ENCODE measurements at regions not wholly inside any gene's neighbourhood (a gene's known extent, or its start where the extent isn't known, plus 50 kb on each side); places are given as distances from the start of the nearest gene placed in this dataset.
"Not testable (repeated sequence)": the region's sequence is repeated elsewhere in the genome, so short reads cannot be mapped to it uniquely, and the experiment has no call there.

GRCh38 chr12:87579091-87579490 lies 450.1 kb downstream of the C12orf50 start:
- H3K9me3 Mint-ChIP-seq; H3K27me3 Mint-ChIP-seq; DNase-seq; H3K36me3 Mint-ChIP-seq (ENCODE audit: low read depth); H3K27ac Mint-ChIP-seq; H3K4me3 Mint-ChIP-seq; H3K4me1 Mint-ChIP-seq; intact Hi-C loops (cut with micrococcal nuclease): not testable (repeated sequence)

DNA sequence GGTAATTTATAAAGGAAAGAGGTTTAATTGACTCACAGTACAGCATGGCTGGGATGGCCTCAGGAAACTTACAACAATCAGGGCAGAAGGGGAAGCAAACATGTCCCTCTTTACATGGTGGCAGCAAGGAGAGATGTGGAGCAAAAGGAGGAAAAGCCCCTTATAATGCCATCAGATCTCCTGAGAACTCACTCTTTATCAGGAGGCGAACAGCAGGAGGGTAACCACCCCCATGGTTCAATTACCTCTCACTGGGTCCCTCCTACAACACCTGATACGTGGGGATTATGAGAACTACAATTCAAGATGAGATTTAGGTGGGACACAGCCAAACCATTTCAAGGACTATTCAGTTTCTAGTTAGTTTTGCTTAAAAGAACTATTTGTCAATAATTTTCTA lies 453.3 kb downstream of the C12orf50 start:
- H3K9me3 Mint-ChIP-seq, result no peaks in the 10 kb centered on the region
- H3K4me1 Mint-ChIP-seq, result no peaks in the 10 kb centered on the region
- DNase-seq, result no peak
- H3K4me3 Mint-ChIP-seq, result no peak overlapping the region
- no peaks in the 10 kb centered on the region for H3K36me3 Mint-ChIP-seq (ENCODE audit: low read depth)
- intact Hi-C loops (cut with micrococcal nuclease), result no loop called here
- no peaks in the 10 kb centered on the region for H3K27me3 Mint-ChIP-seq
- H3K27ac Mint-ChIP-seq, result no peak overlapping the region

DNA sequence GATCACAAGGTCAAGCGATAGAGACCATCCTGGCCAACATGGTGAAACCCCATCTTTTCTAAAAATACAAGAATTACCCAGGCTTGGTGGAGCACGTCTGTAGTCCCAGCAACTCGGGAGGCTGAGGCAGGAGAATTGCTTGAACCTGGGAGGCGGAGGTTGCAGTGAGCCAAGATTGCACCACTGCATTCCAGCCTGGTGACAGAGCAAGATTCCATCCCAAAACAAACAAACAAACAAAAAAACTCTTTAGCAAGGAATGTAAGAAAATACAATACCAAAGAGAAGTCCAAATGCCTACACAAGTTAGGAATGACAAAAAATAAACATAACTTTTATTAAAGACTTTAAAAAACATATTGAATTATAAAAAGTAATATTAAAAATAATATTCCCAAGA lies 462.3 kb downstream of the C12orf50 start:
- H3K9me3 Mint-ChIP-seq; H3K4me1 Mint-ChIP-seq; H3K36me3 Mint-ChIP-seq (ENCODE audit: low read depth); DNase-seq; H3K4me3 Mint-ChIP-seq; H3K27ac Mint-ChIP-seq; intact Hi-C loops (cut with micrococcal nuclease); H3K27me3 Mint-ChIP-seq: not testable (repeated sequence)

DNA sequence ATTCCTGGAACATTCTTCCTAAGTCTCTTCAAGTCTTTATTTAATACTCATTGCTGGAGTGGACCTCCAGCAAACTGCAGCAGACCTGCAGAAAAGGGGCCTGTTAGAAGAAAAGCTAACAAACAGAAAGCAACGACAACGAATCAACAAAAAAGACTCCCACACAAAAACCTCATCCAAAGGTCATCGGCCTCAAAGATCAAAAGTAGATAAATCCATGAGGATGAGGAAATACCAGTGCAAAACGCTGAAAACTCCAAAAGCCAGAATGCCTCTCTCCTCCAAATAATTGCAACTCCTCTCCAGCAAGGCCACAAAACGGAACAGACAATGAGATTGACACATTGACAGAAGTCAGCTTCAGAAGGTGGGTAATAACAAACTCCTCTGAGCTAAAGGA lies 472.2 kb downstream of the C12orf50 start:
- DNase-seq, result no peak
- intact Hi-C loops (cut with micrococcal nuclease), result no loop called here
- no peaks in the 10 kb centered on the region for H3K27me3 Mint-ChIP-seq
- H3K36me3 Mint-ChIP-seq (ENCODE audit: low read depth), result no peaks in the 10 kb centered on the region
- H3K9me3 Mint-ChIP-seq, result peaks cover 18% of the 10 kb centered on the region
- H3K4me1 Mint-ChIP-seq, result no peaks in the 10 kb centered on the region
- H3K4me3 Mint-ChIP-seq, result no peak overlapping the region
- no peak overlapping the region for H3K27ac Mint-ChIP-seq

GRCh38 chr12:87531213-87531612 lies 498.0 kb downstream of the C12orf50 start:
- intact Hi-C loops (cut with micrococcal nuclease); H3K27ac Mint-ChIP-seq: not testable (repeated sequence)

GRCh38 chr12:87529413-87529812 lies 499.8 kb downstream of the C12orf50 start:
- Mint-ChIP-seq H3K4me1 (no peaks in the 10 kb centered on the region), H3K27me3 (no peaks in the 10 kb centered on the region), H3K4me3 (no peak overlapping the region), H3K27ac (no peak overlapping the region), H3K9me3 (peaks cover 4% of the 10 kb centered on the region), H3K36me3 (ENCODE audit: low read depth) (no peaks in the 10 kb centered on the region)
- intact Hi-C loops (cut with micrococcal nuclease), result no loop called here
- no peak for DNase-seq

More at GRCh38 chr12:87531213-87531612, 498.0 kb downstream of the C12orf50 start:
- not testable (repeated sequence) for H3K4me1 Mint-ChIP-seq; H3K36me3 Mint-ChIP-seq (ENCODE audit: low read depth); H3K27me3 Mint-ChIP-seq; DNase-seq; H3K4me3 Mint-ChIP-seq; H3K9me3 Mint-ChIP-seq

DNA sequence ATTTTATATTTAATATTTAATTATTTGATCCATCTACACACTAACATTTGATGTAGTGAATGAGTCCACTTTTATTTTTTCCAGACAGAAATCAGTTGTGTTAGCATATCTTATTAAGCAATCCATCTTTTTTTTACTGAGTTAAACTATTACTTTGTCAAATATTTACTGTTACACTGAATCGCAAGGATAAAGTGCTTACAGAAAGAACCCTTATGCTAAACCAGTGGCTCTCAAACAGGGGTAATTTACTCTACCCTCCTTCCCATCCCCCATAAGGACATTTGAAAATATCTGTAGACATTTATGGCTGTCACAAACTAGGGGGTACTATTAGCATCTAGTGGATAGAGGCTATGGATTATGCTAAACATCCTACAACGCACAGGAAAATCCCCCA lies 508.2 kb downstream of the C12orf50 start:
- no peak overlapping the region for H3K4me3 Mint-ChIP-seq
- intact Hi-C loops (cut with micrococcal nuclease), result no loop called here
- no peaks in the 10 kb centered on the region for H3K36me3 Mint-ChIP-seq (ENCODE audit: low read depth)
- no peaks in the 10 kb centered on the region for H3K4me1 Mint-ChIP-seq
- H3K27ac Mint-ChIP-seq, result no peak overlapping the region
- H3K9me3 Mint-ChIP-seq, result no peaks in the 10 kb centered on the region
- DNase-seq, result no peak
- H3K27me3 Mint-ChIP-seq, result no peaks in the 10 kb centered on the region

- Mint-ChIP-seq H3K36me3 (ENCODE audit: low read depth) (no peaks in the 10 kb centered on the region), H3K4me3 (no peak overlapping the region), H3K4me1 (no peaks in the 10 kb centered on the region), H3K27me3 (no peaks in the 10 kb centered on the region), H3K27ac (no peak overlapping the region), H3K9me3 (no peaks in the 10 kb centered on the region)
- DNase-seq, result no peak
- intact Hi-C loops (cut with micrococcal nuclease), result no loop called here
Measured at GRCh38 chr12:87518481-87518880, 510.7 kb downstream of the C12orf50 start.

DNA sequence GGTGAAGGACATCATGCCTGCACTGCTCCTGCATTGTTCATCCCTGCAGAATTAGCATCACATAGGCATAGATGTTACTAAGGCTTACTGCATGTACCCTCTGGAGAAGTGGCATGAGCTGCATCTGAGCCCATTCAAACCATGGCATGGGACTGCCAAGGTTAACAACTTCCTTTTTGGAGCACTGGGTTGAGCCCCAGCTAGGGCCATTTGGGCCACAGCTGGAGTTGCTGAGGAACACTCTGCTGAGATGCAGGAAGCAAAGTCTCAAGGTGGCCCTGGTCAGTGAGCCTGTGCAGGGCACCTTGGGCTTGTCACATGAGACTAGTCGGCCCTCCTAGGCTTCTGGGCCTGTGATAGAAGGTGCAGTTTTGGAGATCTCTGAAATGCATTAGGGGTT lies 511.2 kb downstream of the C12orf50 start:
- Mint-ChIP-seq H3K27ac (no peak overlapping the region), H3K4me1 (no peaks in the 10 kb centered on the region), H3K27me3 (no peaks in the 10 kb centered on the region), H3K9me3 (no peaks in the 10 kb centered on the region), H3K4me3 (no peak overlapping the region), H3K36me3 (ENCODE audit: low read depth) (no peaks in the 10 kb centered on the region)
- no peak for DNase-seq
- intact Hi-C loops (cut with micrococcal nuclease), result no loop called here

- no peak overlapping the region for H3K27ac Mint-ChIP-seq
- no peak for DNase-seq
- no peaks in the 10 kb centered on the region for H3K36me3 Mint-ChIP-seq (ENCODE audit: low read depth)
- no peaks in the 10 kb centered on the region for H3K9me3 Mint-ChIP-seq
- no peaks in the 10 kb centered on the region for H3K4me1 Mint-ChIP-seq
- no peaks in the 10 kb centered on the region for H3K27me3 Mint-ChIP-seq
- intact Hi-C loops (cut with micrococcal nuclease), result no loop called here
- no peak overlapping the region for H3K4me3 Mint-ChIP-seq
Measured at GRCh38 chr12:87513536-87514280, 515.5 kb downstream of the C12orf50 start.

- intact Hi-C loops (cut with micrococcal nuclease), result no loop called here
- Mint-ChIP-seq H3K36me3 (ENCODE audit: low read depth) (no peaks in the 10 kb centered on the region), H3K27me3 (no peaks in the 10 kb centered on the region), H3K4me1 (no peaks in the 10 kb centered on the region), H3K9me3 (peaks cover 4% of the 10 kb centered on the region), H3K4me3 (no peak overlapping the region), H3K27ac (no peak overlapping the region)
- no peak for DNase-seq
Measured at GRCh38 chr12:87511371-87511770, 517.8 kb downstream of the C12orf50 start.

DNA sequence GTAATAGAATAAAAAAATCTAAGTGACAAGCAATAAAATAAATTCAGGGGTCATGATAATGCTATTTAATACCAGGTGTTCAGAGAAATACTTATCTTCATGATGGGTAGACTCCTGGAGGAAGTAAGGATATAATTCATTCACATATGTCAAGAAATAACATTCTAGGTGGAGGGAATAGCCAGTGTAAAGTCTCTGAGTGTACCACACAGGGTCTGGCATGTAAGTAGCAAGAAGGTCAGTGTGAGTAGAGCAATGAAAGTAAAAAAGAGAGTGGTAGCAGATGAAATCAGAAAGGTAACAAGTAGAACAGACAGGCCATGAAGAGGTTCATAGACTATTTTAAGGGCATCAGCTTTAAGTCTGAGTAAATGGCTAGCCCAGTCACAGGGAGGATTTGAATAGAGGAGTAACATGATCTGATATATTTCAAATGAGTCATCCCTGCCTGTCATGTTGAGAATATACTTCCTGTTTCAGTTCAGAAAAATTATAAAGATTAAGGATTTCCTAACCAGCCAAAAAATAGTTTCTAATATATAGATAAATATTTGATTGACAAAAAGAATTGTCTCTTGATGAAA lies 519.9 kb downstream of the C12orf50 start:
- no peak overlapping the region for H3K27ac Mint-ChIP-seq
- intact Hi-C loops (cut with micrococcal nuclease), result no loop called here
- DNase-seq, result no peak
- no peak overlapping the region for H3K4me3 Mint-ChIP-seq
- H3K4me1 Mint-ChIP-seq, result no peaks in the 10 kb centered on the region
- no peaks in the 10 kb centered on the region for H3K27me3 Mint-ChIP-seq
- H3K36me3 Mint-ChIP-seq (ENCODE audit: low read depth), result no peaks in the 10 kb centered on the region
- peaks cover 4% of the 10 kb centered on the region for H3K9me3 Mint-ChIP-seq

GRCh38 chr12:87491598-87491997 lies 537.6 kb downstream of the C12orf50 start:
- Mint-ChIP-seq H3K4me3 (no peak overlapping the region), H3K27ac (no peak overlapping the region), H3K9me3 (peaks cover 4% of the 10 kb centered on the region), H3K27me3 (no peaks in the 10 kb centered on the region), H3K4me1 (no peaks in the 10 kb centered on the region), H3K36me3 (ENCODE audit: low read depth) (no peaks in the 10 kb centered on the region)
- no peak for DNase-seq
- intact Hi-C loops (cut with micrococcal nuclease), result no loop called here

- DNase-seq, result no peak
- H3K4me1 Mint-ChIP-seq, result no peaks in the 10 kb centered on the region
- H3K9me3 Mint-ChIP-seq, result peaks cover 4% of the 10 kb centered on the region
- no peak overlapping the region for H3K27ac Mint-ChIP-seq
- H3K36me3 Mint-ChIP-seq (ENCODE audit: low read depth), result no peaks in the 10 kb centered on the region
- intact Hi-C loops (cut with micrococcal nuclease), result no loop called here
- no peak overlapping the region for H3K4me3 Mint-ChIP-seq
- no peaks in the 10 kb centered on the region for H3K27me3 Mint-ChIP-seq
Measured at GRCh38 chr12:87491089-87491488, 538.1 kb downstream of the C12orf50 start.

GRCh38 chr12:87469295-87469694 lies 559.9 kb downstream of the C12orf50 start:
- Mint-ChIP-seq H3K27me3 (no peaks in the 10 kb centered on the region), H3K9me3 (no peaks in the 10 kb centered on the region), H3K36me3 (ENCODE audit: low read depth) (no peaks in the 10 kb centered on the region), H3K4me3 (no peak overlapping the region), H3K27ac (no peak overlapping the region), H3K4me1 (no peaks in the 10 kb centered on the region)
- DNase-seq, result no peak
- intact Hi-C loops (cut with micrococcal nuclease), result no loop called here
